NT2/D1 (cell line): ENCODE measurements at regions not wholly inside any gene's neighbourhood (a gene's known extent, or its start where the extent isn't known, plus 50 kb on each side); places are given as distances from the start of the nearest gene placed in this dataset.

Experiments
- SUZ12 ChIP-seq: IDR thresholded peaks from 2 replicates; pipeline ENCODE4 v1.6.1; 2011; ENCODE audit not compliant: insufficient read length, insufficient read depth; ENCODE audit errors: extremely low read depth
- ZNF274 ChIP-seq: IDR thresholded peaks from 2 replicates; pipeline ENCODE4 v1.6.1; 2011; ENCODE audit warnings: mild to moderate bottlenecking, low read depth, low read length

DNA sequence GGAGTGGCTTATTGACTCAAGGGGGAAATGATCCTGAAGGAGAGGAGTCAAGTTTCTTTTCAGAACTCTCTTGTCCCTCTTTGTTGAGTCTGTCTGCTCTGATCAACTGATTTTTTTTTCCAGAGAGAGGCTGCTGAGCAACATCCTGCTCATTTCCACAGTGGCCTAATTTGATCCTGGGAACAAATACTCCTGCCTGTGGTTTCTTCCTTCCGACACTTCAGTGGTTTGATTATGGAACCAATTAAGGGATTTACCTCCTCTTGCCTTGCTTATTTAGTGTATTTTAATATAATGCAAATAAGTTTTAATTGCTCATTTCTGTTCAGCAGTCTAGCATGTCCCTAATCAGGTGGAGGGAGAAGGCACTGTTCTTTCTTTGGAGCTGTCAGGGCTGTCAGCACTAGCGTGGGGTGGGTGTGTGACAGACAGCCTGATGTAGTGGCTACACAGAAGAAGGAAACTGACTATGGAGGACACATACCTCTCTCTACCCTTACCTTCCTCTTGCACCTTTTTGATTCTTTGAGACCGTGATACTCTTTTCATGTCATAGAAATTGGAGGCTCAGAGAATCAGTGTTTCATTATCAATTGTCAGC lies 344.9 kb upstream of the STXBP6 start:
- TF ChIP-seq SUZ12 = no peak
- TF ChIP-seq ZNF274 = no peak
